C4-2B (cell line): ENCODE measurements at regions not wholly inside any gene's neighbourhood (a gene's known extent, or its start where the extent isn't known, plus 50 kb on each side); places are given as distances from the start of the nearest gene placed in this dataset.

Experiments
- CTCF ChIP-seq: fragments of 450-650 bp; conservative IDR thresholded peaks from 2 replicates; pipeline ENCODE4 v1.5.1; 2017; ENCODE audit warnings: mild to moderate bottlenecking
- ZFX ChIP-seq: fragments of 450-650 bp; IDR thresholded peaks from 2 replicates; pipeline ENCODE4 v1.6.1; 2017

DNA sequence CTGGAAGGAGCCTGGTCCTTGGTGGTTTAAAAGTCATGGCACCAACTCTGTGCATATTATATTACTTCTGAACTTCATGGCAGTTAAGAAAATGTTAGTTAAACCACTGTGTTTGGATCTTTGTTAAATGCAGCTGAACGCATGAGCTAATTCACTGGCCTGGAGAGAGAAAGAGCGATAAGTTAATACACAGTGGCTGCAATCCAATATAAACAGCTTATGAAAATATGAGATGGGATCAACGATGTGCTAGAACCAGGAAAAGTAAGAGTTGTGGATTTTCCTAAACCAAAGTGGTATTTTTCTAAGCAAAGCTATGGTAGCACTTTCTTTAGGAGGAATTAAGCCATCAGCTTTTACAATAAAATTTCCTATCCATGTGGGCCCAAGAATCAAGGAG, 326.7 kb downstream of the MTX2 start:
- TF ChIP-seq CTCF (no peak), ZFX (no peak)
